Retinal pigment epithelial cell (primary cell): ENCODE measurements at regions not wholly inside any gene's neighbourhood (a gene's known extent, or its start where the extent isn't known, plus 50 kb on each side); places are given as distances from the start of the nearest gene placed in this dataset.

ENCODE experiments used
- DNase-seq: peaks from one replicate; pipeline ENCODE4 v3.0.0-alpha.2; 2010; ENCODE audit warnings: low read depth
- H3K4me3 ChIP-seq: 2 replicates; pipeline ENCODE4 v1.5.1; 2011; ENCODE audit warnings: mild to moderate bottlenecking, low read length, control low read depth, moderate library complexity
- TF ChIP-seq, protein P1 (sequence below): conservative IDR thresholded peaks from 2 replicates; pipeline ENCODE4 v1.5.1; 2011; ENCODE audit warnings: low read depth, low read length, control low read depth, inconsistent platforms

- TF ChIP-seq, protein P1, sequence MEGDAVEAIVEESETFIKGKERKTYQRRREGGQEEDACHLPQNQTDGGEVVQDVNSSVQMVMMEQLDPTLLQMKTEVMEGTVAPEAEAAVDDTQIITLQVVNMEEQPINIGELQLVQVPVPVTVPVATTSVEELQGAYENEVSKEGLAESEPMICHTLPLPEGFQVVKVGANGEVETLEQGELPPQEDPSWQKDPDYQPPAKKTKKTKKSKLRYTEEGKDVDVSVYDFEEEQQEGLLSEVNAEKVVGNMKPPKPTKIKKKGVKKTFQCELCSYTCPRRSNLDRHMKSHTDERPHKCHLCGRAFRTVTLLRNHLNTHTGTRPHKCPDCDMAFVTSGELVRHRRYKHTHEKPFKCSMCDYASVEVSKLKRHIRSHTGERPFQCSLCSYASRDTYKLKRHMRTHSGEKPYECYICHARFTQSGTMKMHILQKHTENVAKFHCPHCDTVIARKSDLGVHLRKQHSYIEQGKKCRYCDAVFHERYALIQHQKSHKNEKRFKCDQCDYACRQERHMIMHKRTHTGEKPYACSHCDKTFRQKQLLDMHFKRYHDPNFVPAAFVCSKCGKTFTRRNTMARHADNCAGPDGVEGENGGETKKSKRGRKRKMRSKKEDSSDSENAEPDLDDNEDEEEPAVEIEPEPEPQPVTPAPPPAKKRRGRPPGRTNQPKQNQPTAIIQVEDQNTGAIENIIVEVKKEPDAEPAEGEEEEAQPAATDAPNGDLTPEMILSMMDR, result no peak
- no peak overlapping the region for H3K4me3 ChIP-seq
- DNase-seq, result no peak
These were observed 1136.5 kb downstream of the TBC1D22A start for GRCh38 chr22:47898946-47899345.

DNA sequence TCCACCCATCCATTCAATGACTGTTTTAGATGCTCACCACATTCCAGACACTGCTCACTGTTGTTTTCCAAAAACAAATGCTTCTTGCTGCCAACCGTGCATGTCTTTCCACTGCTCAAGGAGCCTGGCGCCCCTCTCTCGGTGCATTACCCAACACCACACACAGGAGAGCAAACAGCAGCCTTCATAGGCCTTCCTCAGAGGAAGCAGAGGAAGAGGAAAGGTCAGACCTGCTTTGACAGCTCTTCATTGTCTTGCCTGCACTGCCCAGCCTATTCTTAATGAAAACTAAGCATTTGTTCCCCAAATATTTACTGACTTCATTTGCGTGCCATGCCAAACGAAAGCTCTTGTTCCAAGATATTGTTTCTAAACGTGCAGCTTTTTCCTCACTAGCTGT, 1129.2 kb downstream of the TBC1D22A start:
- no peak for DNase-seq
- H3K4me3 ChIP-seq, result no peak overlapping the region
- TF ChIP-seq, protein P1, result no peak

DNA sequence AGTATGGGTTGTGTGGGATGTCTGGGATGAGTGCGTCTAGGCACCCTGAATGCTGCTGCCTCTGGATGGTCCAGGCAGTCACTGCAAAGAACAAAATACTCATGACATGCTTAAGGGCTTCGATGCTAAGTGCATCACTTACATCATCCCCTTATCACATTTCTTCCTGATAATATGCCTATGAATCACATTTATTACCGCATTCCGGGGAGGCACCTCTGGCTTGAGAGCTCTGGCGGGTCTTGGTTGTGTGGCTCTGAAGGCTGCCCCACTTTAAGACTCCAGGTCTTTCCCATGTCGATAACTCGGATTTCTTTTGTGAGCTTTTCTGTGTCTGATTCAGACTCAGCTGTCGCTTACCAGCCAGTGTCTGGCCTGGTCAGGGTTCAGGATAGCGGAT, 1126.4 kb downstream of the TBC1D22A start:
- DNase-seq, result no peak
- no peak overlapping the region for H3K4me3 ChIP-seq
- TF ChIP-seq, protein P1, result no peak

- no peak overlapping the region for H3K4me3 ChIP-seq
- TF ChIP-seq, protein P1, result no peak
- no peak for DNase-seq
These were observed 1122.3 kb downstream of the TBC1D22A start for GRCh38 chr22:47884775-47885174.

GRCh38 chr22:47884200-47884599, 1121.8 kb downstream of the TBC1D22A start:
- no peak for DNase-seq
- TF ChIP-seq, protein P1, result no peak
- H3K4me3 ChIP-seq, result no peak overlapping the region

DNA sequence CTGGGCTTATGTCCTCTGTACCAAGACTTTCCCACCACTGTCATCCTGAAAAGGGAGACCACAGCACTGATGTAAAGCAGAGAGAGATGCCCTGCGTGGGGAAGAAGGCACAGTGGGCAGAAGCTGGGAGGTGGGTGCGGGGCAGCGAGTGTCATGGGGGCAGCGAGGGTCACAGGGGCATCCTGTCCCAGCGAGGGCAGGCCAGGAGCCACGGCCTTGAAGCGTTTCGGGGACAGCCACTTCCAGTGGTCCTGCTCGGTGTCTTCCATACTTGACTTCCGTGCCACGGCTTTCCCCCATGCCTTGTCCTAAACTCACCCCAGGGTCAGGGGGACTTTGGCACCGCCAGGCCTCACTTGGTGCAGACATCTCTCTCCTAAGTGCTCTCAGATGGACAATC, 1121.3 kb downstream of the TBC1D22A start:
- TF ChIP-seq, protein P1, result no peak
- no peak overlapping the region for H3K4me3 ChIP-seq
- DNase-seq, result no peak

GRCh38 chr22:47879346-47879745, 1116.9 kb downstream of the TBC1D22A start:
- TF ChIP-seq, protein P1, result no peak
- DNase-seq, result no peak
- H3K4me3 ChIP-seq, result no peak overlapping the region
